ENCODE measurements at regions not wholly inside any gene's neighbourhood (a gene's known extent, or its start where the extent isn't known, plus 50 kb on each side); places are given as distances from the start of the nearest gene placed in this dataset.
"Not testable (repeated sequence)": the region's sequence is repeated elsewhere in the genome, so short reads cannot be mapped to it uniquely, and the experiment has no call there.

GRCh38 chr6:81413306-81413705 lies 339.2 kb downstream of the TENT5A start:
- H3K4me1 ChIP-seq, result no peaks in the 10 kb centered on the region
- H3K27me3 ChIP-seq, result no peaks in the 10 kb centered on the region
- no peak for DNase-seq
- H3K9me3 ChIP-seq (replicated peaks), result no peaks in the 10 kb centered on the region
- no peaks in the 10 kb centered on the region for H3K36me3 ChIP-seq
- H3K27ac ChIP-seq, result no peak overlapping the region
- H3K4me3 ChIP-seq, result no peak overlapping the region

DNA sequence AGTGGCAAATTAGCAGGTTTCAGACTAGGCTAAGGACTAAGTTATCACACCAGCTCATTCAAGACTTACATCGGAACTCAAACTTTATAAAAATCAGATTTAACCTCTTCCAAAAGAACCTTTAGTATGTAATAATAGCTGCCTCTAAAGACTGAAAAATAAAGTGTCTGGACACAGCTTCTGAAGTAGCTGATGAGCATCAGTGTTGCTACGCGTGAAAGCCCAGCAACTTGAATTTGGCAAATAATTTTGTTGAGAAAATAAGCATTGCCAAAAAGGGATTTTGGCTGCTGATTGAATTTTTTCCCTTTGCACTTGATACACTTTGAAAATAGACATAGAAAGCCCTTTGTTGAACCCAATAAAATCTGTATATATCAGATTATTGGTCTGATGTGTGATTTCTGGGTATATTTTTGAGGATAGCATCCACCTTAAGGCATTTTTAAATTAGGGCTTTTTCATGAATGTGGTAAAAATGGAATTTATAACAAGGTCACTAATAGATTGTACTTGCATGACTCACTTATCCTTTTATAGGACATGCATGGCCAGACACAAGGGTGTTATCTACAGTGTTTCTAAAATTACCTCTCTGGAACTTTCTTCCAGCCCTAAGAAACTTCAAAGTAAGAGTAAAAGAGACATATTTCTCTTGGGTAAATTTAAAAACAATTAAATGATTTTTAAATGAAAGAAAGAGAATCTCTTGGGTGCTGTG lies 350.4 kb downstream of the TENT5A start:
- H3K27me3 ChIP-seq, result no peaks in the 10 kb centered on the region
- no peak for DNase-seq
- no peak overlapping the region for H3K4me3 ChIP-seq
- no peaks in the 10 kb centered on the region for H3K4me1 ChIP-seq
- H3K27ac ChIP-seq, result no peak overlapping the region
- H3K36me3 ChIP-seq, result no peaks in the 10 kb centered on the region
- H3K9me3 ChIP-seq (replicated peaks), result no peaks in the 10 kb centered on the region

DNA sequence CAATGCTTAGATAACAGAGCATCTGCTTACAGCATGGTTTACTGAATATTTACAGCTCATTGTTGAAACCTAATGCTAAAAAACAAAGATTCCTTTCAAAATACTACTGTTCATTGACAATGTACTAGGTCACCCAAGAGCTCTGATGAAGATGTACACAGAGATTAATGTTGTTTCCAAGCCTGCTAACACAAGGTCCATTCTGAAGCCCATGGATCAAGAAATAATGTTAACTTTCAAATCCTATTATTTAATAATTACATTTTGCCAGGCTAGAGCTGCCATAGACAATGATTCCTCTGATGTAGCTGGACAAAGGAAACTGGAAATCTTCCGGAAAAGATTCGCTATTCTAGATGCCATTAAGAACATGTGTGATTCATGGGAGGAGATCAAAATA lies 355.6 kb downstream of the TENT5A start:
- Histone ChIP-seq H3K27me3 (no peaks in the 10 kb centered on the region), H3K36me3 (no peaks in the 10 kb centered on the region), H3K4me3 (no peak overlapping the region), H3K9me3 (replicated peaks) (no peaks in the 10 kb centered on the region), H3K4me1 (no peaks in the 10 kb centered on the region), H3K27ac (no peak overlapping the region)
- DNase-seq, result no peak

- Histone ChIP-seq H3K27me3 (no peaks in the 10 kb centered on the region), H3K4me1 (no peaks in the 10 kb centered on the region), H3K27ac (no peak overlapping the region), H3K9me3 (replicated peaks) (no peaks in the 10 kb centered on the region), H3K4me3 (no peak overlapping the region), H3K36me3 (no peaks in the 10 kb centered on the region)
- no peak for DNase-seq
Observed at GRCh38 chr6:81387163-81387562, 365.3 kb downstream of the TENT5A start.

DNA sequence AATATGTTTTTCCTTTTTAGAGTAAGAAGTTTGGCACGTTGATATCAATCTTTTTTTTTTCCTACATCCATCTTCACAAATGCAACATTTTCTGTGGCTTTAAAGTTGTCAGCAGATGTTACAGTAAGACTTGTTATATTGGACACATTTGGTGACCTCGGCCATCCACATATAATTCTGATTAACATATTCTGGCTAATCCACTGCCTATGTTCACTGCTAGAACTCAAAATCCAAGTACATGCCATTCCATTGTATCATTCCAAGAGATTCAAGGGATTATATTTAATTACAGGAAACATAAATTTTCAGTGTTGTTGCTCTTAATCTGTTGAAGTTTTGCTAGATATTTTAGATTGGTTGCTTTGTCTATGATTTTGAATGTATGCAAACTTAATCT lies 367.6 kb downstream of the TENT5A start:
- H3K27ac ChIP-seq, result no peak overlapping the region
- H3K36me3 ChIP-seq, result no peaks in the 10 kb centered on the region
- no peaks in the 10 kb centered on the region for H3K27me3 ChIP-seq
- H3K9me3 ChIP-seq (replicated peaks), result no peaks in the 10 kb centered on the region
- no peaks in the 10 kb centered on the region for H3K4me1 ChIP-seq
- no peak for DNase-seq
- no peak overlapping the region for H3K4me3 ChIP-seq

DNA sequence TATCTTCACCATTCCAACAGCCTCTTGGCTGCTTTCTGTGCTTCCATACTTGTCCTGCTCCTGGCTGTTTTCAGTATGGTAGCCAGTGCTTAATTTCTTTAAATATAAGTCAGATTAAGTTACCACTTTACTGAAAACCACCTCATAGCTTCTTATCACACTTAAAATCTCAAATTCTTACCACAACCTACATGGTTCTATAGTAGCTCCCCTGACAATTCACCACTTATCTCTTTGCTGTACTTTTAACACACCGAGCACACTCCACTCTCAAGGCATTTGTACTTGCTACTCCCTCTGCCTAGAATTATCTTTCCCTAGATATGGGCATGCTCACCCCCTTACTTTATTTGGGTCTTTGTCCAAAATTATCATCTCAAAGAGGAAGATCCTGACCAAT lies 369.0 kb downstream of the TENT5A start:
- H3K27ac ChIP-seq, result no peak overlapping the region
- H3K4me3 ChIP-seq, result no peak overlapping the region
- H3K4me1 ChIP-seq, result no peaks in the 10 kb centered on the region
- H3K36me3 ChIP-seq, result no peaks in the 10 kb centered on the region
- H3K9me3 ChIP-seq (replicated peaks), result no peaks in the 10 kb centered on the region
- no peak for DNase-seq
- H3K27me3 ChIP-seq, result no peaks in the 10 kb centered on the region

GRCh38 chr6:81382852-81383251 lies 369.6 kb downstream of the TENT5A start:
- DNase-seq, result no peak
- Histone ChIP-seq H3K36me3 (no peaks in the 10 kb centered on the region), H3K27ac (no peak overlapping the region), H3K27me3 (no peaks in the 10 kb centered on the region), H3K4me1 (no peaks in the 10 kb centered on the region), H3K9me3 (replicated peaks) (no peaks in the 10 kb centered on the region), H3K4me3 (no peak overlapping the region)

DNA sequence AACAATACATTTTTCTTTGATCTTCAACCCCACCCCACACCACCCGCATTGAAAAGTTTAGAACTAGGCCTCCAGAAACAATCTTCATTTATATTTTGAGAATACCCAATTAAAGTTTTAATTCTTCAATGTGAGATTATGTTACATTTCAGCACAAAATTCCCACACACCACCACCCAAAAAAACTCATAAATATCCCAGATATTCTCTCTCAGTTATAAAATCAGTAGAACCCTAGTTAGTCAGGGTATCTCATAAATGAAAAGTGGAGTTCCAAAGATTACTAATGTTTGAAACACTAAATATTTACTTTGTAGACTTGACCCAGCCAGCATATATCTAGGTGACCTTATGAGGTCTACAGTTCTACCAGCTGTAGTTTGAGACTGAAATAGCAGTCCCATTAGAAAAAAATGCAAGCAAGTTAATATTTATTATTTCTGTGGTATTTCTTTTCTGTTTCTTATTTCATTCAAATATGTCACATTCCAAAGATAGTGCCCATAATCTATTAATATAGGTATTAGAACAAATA lies 371.0 kb downstream of the TENT5A start:
- Histone ChIP-seq H3K4me1 (no peaks in the 10 kb centered on the region), H3K27ac (no peak overlapping the region), H3K4me3 (no peak overlapping the region), H3K9me3 (replicated peaks) (no peaks in the 10 kb centered on the region), H3K36me3 (no peaks in the 10 kb centered on the region), H3K27me3 (no peaks in the 10 kb centered on the region)
- DNase-seq, result no peak

GRCh38 chr6:81380718-81381338 lies 371.7 kb downstream of the TENT5A start:
- no peaks in the 10 kb centered on the region for H3K9me3 ChIP-seq (replicated peaks)
- H3K27ac ChIP-seq, result no peak overlapping the region
- H3K4me1 ChIP-seq, result no peaks in the 10 kb centered on the region
- H3K27me3 ChIP-seq, result no peaks in the 10 kb centered on the region
- no peak overlapping the region for H3K4me3 ChIP-seq
- no peaks in the 10 kb centered on the region for H3K36me3 ChIP-seq
- DNase-seq, result no peak

DNA sequence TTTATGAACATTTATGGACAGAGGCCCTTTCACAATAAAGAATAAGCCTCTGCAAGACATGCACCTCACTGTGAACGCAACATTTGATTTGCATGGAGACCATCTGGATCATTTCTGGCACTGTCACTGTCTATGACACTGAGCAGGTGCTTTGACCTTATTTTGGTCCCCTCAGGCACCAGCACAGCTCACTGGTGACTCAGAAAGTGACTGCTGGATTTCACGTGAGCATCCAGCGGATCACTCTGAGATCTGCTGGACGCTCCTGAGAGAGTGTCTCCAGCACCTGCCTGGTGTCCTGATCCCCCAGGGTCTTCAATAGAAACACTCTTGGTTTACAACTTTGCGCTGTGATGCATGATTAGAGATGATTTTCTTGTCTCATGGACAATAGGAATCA lies 375.7 kb downstream of the TENT5A start:
- no peak overlapping the region for H3K4me3 ChIP-seq
- no peak overlapping the region for H3K27ac ChIP-seq
- H3K36me3 ChIP-seq, result no peaks in the 10 kb centered on the region
- H3K9me3 ChIP-seq (replicated peaks), result no peaks in the 10 kb centered on the region
- DNase-seq, result no peak
- H3K4me1 ChIP-seq, result no peaks in the 10 kb centered on the region
- no peaks in the 10 kb centered on the region for H3K27me3 ChIP-seq

- no peak overlapping the region for H3K27ac ChIP-seq
- no peak for DNase-seq
- H3K4me1 ChIP-seq, result no peaks in the 10 kb centered on the region
- no peaks in the 10 kb centered on the region for H3K9me3 ChIP-seq (replicated peaks)
- H3K36me3 ChIP-seq, result no peaks in the 10 kb centered on the region
- H3K4me3 ChIP-seq, result no peak overlapping the region
- no peaks in the 10 kb centered on the region for H3K27me3 ChIP-seq
Observed at GRCh38 chr6:81373414-81373813, 379.1 kb downstream of the TENT5A start.

DNA sequence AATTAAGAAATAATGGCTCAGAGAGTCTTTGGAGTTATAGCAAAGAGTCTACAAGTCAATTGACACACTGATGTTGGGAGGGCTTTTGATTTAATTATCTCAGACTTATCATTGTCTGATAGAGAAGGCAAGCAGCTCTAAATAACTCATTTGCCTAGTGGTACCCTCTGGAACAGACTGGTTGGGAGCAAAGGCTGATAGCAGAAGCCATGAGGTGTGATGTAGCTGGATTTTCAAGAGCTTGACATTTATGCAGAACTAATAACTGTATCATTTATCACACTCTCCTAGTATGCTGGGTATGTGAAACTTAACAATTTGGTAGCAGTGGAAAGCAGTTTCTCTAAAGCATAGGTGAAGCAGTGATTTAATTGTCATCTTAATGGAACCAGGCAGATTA lies 380.6 kb downstream of the TENT5A start:
- no peak for DNase-seq
- H3K27me3 ChIP-seq, result no peaks in the 10 kb centered on the region
- H3K36me3 ChIP-seq, result no peaks in the 10 kb centered on the region
- no peak overlapping the region for H3K4me3 ChIP-seq
- no peaks in the 10 kb centered on the region for H3K9me3 ChIP-seq (replicated peaks)
- H3K4me1 ChIP-seq, result no peaks in the 10 kb centered on the region
- no peak overlapping the region for H3K27ac ChIP-seq

- no peaks in the 10 kb centered on the region for H3K27me3 ChIP-seq
- no peak overlapping the region for H3K4me3 ChIP-seq
- H3K36me3 ChIP-seq, result no peaks in the 10 kb centered on the region
- no peak overlapping the region for H3K27ac ChIP-seq
- no peaks in the 10 kb centered on the region for H3K4me1 ChIP-seq
- no peaks in the 10 kb centered on the region for H3K9me3 ChIP-seq (replicated peaks)
- no peak for DNase-seq
Observed at GRCh38 chr6:81366972-81367371, 385.5 kb downstream of the TENT5A start.

GRCh38 chr6:81362246-81362645 lies 390.2 kb downstream of the TENT5A start:
- H3K4me3 ChIP-seq, result no peak overlapping the region
- H3K4me1 ChIP-seq, result no peaks in the 10 kb centered on the region
- H3K27ac ChIP-seq, result no peak overlapping the region
- no peaks in the 10 kb centered on the region for H3K27me3 ChIP-seq
- H3K36me3 ChIP-seq, result no peaks in the 10 kb centered on the region
- no peak for DNase-seq
- no peaks in the 10 kb centered on the region for H3K9me3 ChIP-seq (replicated peaks)

DNA sequence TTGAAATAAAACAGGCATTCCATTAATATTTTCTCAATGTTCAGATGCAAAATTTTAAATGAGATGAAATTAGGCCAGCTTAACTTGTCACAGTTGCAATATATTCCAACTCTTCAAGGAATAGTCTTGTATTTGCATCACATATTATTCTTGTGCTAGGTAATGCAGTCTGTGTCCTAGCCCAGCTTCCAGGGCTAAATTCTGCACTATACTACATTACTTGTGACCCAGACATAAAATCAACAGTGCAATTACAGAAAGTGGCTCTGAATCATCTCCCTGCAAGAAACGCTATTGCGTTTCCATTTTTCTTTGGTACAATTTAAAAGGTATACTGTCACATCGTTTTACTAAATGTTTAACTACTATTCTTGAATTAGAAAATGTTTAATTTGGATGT lies 399.2 kb downstream of the TENT5A start:
- H3K27ac ChIP-seq, result no peak overlapping the region
- no peaks in the 10 kb centered on the region for H3K36me3 ChIP-seq
- DNase-seq, result no peak
- H3K4me3 ChIP-seq, result no peak overlapping the region
- no peaks in the 10 kb centered on the region for H3K27me3 ChIP-seq
- H3K9me3 ChIP-seq (replicated peaks), result no peaks in the 10 kb centered on the region
- no peaks in the 10 kb centered on the region for H3K4me1 ChIP-seq

DNA sequence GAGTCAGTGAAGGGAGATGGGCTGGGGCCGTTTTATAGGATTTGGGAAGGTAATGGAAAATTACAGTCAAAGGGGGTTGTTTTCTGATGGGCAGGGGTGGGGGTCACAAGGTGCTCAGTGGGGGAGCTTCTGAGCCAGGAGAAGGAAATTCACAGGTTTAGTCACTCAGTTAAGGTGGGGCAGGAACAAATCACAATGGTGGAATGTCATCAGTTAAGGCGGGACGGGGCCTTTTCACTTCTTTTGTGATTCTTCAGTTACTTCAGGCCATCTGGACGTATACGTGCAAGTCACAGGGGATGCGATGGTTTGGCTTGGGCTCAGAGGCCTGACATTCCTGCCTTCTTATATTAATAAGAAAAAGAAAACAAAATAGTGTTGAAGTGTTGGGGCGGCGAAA lies 408.5 kb downstream of the TENT5A start:
- H3K36me3 ChIP-seq; H3K9me3 ChIP-seq (replicated peaks); H3K4me3 ChIP-seq; DNase-seq; H3K27ac ChIP-seq; H3K27me3 ChIP-seq; H3K4me1 ChIP-seq: not testable (repeated sequence)
